ENCODE measurements at regions not wholly inside any gene's neighbourhood (a gene's known extent, or its start where the extent isn't known, plus 50 kb on each side); places are given as distances from the start of the nearest gene placed in this dataset.

DNA sequence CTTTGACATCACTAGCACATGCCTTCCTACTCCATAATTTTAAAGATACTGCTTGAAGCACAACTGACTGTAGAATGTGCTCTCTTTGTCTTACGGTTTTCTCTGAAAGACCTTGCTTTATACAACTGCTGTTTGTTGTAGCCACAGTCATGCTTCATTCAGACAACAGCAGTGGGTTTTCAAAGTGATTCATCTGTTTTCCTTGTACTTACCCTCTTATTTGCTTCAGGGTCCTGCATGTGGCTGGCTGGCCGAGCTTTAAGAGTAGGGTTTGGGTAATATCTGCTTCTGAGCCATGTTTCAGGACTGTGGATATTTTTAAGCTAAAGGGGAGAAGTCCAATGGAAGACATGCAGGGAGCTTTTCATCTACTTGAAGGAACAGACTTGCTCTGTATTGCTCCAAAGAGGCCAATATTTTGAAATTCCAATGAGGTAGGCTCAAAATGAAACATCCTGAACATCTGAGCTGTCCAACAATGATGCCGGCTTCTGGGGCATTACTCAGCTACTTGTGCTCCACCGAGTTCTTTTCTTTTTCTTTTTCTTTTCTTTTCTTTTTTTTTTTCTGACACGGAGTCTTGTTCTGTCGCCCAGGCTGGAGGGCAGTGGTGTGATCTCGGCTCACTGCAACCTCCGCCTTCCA lies 160.2 kb upstream of the SGK1 start:
- DNase-seq: no peak

DNA sequence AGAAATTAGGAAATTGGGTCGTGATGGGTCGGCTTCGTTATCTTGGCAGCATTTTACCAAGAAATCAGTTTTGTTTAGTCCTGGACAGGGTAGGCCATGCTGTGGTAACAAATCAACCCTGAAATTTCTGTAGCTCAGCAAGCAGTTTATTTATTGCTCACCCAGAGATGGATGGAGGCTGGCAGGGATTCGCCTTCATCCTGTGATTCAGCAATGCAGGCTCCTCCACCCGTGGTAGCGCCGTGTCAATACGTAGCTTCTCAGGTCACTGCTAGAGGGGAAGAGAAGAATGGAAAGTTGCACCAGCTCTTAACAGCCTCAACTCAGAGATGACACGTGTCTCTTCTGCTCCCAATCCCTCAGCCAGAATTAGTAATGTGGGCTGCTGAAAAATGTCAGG lies 157.0 kb upstream of the SGK1 start:
- no peak for DNase-seq

DNA sequence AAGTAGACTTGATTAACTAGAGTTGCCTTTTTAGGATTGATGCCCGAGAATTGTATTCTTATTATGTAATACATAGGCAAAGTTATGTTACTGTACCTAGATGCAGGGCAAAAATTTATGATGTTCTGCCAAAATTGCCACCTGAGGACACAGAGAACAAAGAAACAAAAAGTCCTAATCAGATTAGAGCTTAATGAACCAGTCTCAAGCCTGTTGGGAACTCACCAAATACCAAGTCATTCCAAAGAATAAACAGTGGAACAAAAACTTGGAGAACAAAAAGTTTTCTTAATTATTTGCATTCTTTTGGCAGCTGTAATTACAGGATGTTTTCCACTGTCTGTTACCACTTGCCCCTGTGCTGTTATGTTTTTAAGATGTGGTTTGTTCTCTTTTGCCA lies 154.7 kb upstream of the SGK1 start:
- no peak for DNase-seq

DNA sequence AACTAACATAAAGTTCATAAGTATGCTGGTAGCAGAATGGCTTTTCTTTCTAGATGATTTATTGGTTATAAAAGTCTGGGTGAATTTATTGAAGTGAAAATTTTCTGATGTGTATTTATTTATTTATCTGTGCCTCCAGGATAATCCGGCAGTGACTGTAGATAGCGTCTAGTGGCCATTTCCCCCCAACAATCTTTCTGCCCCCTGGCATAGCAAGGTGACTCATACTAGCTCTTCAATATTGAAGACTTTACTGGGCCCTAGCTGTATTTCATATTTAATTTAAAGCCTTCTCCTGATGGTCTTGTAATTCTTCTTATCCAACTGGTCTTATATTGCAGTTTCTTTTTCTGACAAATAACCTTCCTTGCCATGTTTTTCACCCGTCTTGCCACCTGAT lies 154.1 kb upstream of the SGK1 start:
- DNase-seq: no peak

GRCh38 chr6:134470457-134470975 lies 152.6 kb upstream of the SGK1 start:
- no peak for DNase-seq

- DNase-seq: no peak
These were observed 152.0 kb upstream of the SGK1 start for GRCh38 chr6:134469702-134470456.

DNA sequence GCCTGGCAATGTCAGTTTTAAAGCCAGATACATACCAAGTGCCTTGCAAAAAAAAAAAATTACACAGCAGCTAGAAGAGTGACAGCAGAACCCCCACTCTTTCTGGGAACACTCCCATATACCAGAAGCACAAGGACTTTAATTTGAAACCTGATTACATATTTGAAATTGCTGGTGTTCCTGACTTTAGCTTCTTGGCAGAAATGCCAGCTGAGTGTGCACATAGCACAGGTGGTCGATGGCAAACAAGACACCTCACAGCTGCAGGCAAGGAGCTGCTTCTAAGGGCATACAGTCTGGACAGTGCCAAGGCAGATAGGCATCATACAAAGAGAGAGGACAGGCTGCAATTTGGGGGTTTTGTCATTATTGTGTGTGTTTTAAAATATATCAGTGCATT lies 150.7 kb upstream of the SGK1 start:
- no peak for DNase-seq

GRCh38 chr6:134467620-134468019 lies 149.7 kb upstream of the SGK1 start:
- no peak for DNase-seq

- no peak for DNase-seq
These were observed 149.0 kb upstream of the SGK1 start for GRCh38 chr6:134466771-134467525.

DNA sequence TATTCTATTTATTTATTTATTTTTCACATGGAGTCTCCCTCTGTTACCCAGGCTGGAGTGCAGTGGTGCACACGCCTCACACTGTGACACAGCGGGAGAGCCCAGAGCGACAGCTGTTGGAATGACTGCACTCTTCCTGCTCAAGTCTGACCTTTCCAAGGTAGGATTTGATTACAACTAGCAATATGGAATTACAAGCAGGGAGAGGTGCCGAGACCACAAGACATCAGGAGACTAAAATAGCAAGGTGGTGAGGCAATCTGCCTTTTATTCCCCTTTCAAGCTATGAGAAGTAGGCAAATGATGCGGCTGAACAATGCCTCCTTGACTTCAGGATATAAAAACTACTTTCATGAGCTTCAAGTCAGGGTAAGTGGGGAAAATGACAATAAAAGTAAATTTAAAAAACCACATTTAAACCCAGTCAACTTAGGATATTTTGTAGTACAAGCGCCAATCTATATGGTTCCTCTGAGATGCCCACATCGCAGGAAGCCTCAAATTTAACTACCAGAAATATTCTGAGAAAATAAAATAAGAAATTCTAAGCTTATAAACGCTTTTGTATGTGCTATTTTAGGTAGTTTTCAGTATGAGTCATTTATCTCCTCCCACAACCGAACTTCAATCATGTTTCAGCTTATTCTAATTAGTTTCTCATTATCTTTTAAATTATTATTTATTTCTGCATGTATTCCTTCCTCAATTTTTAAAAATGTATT lies 146.9 kb upstream of the SGK1 start:
- DNase-seq: peak; percentile 81

GRCh38 chr6:134458857-134459657 lies 141.1 kb upstream of the SGK1 start:
- DNase-seq: no peak

- no peak for DNase-seq
These were observed 140.0 kb upstream of the SGK1 start for GRCh38 chr6:134457941-134458340.

GRCh38 chr6:134456226-134456625 lies 138.3 kb upstream of the SGK1 start:
- DNase-seq: no peak

DNA sequence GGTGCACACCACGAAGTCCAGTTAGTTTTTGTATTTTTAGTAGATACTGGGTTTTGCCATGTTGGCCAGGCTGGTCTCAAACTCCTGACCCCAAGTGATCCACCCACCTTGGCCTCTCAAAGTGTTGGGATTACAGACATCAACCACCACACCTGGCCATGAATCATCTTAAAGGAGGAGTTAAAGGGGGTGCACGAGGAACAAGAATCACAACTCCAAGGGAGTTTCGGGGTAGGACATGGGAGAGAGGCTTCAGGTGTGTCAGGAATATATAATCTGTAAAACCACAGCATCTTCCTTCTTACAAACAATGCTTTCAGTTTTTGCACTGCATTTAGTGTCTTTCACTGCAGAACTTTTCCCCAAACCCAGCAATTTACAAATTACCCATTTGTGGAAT lies 137.4 kb upstream of the SGK1 start:
- DNase-seq: no peak

DNA sequence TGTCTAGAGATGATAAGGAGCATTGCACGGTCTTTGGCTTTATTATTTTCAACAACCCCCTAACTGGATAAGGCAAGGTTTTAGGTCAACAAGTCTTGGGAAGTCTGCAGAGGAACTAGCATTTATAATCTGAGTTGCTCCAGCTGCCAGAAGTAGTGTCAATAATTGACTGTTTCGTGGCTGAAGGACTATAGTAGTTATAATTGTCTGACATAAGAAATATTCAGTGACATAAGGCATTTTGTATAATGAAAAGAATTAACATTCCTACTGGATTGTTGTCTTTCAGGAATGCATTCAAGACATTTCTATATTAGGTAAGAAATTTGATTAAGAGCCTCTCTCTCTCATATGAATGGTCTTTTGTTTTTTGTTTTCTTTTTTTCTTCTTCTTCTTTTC lies 136.9 kb upstream of the SGK1 start:
- DNase-seq: peak; percentile 72

GRCh38 chr6:134453792-134454510 lies 136.0 kb upstream of the SGK1 start:
- DNase-seq: no peak

DNA sequence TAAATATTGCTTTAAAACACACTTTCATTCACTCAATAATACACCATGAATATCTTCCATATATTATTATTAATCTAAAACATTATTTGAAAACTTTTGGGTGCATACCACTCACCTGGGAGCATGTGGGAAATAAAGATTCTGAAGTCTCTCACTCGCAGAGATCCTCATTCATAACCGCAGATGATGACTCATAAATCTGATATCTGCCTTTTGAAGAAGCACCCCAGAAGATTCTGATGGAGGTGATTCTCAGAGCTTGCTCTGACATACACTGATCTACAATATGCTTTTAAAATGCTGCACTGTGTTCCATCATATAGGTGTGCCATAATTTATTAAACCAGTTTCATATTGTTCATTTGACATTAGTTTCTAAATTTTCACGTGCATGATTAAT lies 135.0 kb upstream of the SGK1 start:
- no peak for DNase-seq

- DNase-seq: no peak
These were observed 133.6 kb upstream of the SGK1 start for GRCh38 chr6:134451529-134451928.

- DNase-seq: no peak
These were observed 131.9 kb upstream of the SGK1 start for GRCh38 chr6:134449781-134450180.

DNA sequence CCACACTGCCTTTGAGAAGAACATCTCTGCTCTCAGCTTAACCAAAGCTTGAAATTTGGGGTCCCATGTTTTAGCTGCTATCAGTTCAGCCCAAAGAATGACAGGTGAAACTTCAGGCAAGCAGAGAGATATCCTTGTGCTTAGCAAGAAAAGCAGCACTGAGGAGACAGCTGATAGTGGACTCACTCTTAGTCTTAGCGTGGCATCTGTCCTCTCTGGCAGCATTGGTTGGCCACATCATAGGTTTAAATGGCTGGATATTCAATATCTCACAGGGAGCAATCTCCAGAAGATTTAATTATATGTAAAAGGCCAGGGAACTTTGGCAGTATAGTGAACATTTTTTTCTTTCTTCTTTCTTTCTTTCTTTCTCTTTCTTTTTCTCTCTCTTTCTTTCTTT lies 131.1 kb upstream of the SGK1 start:
- DNase-seq: no peak

DNA sequence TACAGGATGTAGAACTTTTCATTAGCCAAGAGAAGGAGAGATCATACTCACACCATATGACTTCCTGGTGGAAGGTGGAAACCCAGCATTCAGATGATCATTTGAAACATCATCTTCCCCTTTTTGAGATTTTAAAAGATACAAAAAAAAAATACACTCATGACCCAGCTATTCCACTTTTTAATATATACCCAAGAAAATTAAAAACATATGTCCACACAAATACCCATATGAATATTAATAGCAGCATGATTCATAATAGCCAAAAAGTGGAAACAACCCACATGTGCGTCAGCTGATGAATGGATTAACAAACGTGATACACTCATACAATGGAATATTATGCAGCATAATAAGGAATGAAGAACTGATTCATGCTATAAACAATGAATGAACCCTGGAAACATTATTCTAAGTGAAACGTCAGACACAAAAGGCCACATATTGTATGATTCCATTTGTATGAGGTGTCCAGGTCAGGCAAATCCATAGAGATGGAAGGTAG lies 130.0 kb upstream of the SGK1 start:
- peak; percentile 98 for DNase-seq

All from fibroblast of skin of right biceps (primary cell).